HEK293 (cell line): ENCODE measurements at regions not wholly inside any gene's neighbourhood (a gene's known extent, or its start where the extent isn't known, plus 50 kb on each side); places are given as distances from the start of the nearest gene placed in this dataset.

Experiments used
- MYNN ChIP-seq: fragments of 450-650 bp; formaldehyde crosslinking; IDR thresholded peaks from 2 replicates; pipeline ENCODE4 v1.5.1; 2016; ENCODE audit warnings: missing biosample characterization, missing genetic modification characterization, borderline replicate concordance
- ZNF174 ChIP-seq: fragments of 450-650 bp; formaldehyde crosslinking; IDR thresholded peaks from 2 replicates; pipeline ENCODE4 v1.5.0; 2017; ENCODE audit warnings: missing biosample characterization, mild to moderate bottlenecking, missing genetic modification characterization
- ZNF335 ChIP-seq: fragments of 450-650 bp; formaldehyde crosslinking; conservative IDR thresholded peaks from 2 replicates; pipeline ENCODE4 v1.5.1; 2016; ENCODE audit warnings: missing biosample characterization, missing genetic modification characterization
- ZNF473 ChIP-seq: fragments of 450-650 bp; formaldehyde crosslinking; IDR thresholded peaks from 2 replicates; pipeline ENCODE4 v1.5.1; 2017; ENCODE audit warnings: missing biosample characterization, missing genetic modification characterization
- TF ChIP-seq, protein P1 (sequence below): fragments of 450-650 bp; formaldehyde crosslinking; IDR thresholded peaks from 2 replicates; pipeline ENCODE4 v1.5.1; 2016; ENCODE audit warnings: missing biosample characterization, missing genetic modification characterization
- TF ChIP-seq, protein P2 (sequence below): fragments of 450-650 bp; formaldehyde crosslinking; IDR thresholded peaks from 2 replicates; pipeline ENCODE4 v1.5.1; 2017; ENCODE audit warnings: missing biosample characterization, missing genetic modification characterization
- TF ChIP-seq, protein P3 (sequence below): fragments of 450-650 bp; formaldehyde crosslinking; IDR thresholded peaks from 2 replicates; pipeline ENCODE4 v1.5.1; 2016; ENCODE audit warnings: missing biosample characterization, missing genetic modification characterization

DNA sequence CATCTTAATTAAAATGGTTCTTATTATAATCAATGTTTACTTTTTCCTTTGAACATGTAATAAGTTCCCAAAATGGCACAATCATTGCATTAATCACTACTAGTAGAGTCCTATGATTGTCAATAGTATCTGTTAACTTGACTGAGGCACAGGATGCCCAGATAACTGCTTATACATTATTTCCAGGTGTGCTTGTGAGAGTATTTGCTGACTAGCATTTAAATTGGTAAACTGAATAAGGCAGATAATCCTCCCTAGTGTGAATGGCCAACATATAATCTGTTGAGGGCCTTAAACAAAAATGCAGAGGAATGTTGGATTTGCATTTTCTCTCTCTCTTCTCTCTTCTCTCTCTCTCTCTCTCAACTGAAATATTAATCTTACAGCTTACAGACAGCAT lies 999.3 kb upstream of the TMPRSS15 start:
- TF ChIP-seq, protein P1, sequence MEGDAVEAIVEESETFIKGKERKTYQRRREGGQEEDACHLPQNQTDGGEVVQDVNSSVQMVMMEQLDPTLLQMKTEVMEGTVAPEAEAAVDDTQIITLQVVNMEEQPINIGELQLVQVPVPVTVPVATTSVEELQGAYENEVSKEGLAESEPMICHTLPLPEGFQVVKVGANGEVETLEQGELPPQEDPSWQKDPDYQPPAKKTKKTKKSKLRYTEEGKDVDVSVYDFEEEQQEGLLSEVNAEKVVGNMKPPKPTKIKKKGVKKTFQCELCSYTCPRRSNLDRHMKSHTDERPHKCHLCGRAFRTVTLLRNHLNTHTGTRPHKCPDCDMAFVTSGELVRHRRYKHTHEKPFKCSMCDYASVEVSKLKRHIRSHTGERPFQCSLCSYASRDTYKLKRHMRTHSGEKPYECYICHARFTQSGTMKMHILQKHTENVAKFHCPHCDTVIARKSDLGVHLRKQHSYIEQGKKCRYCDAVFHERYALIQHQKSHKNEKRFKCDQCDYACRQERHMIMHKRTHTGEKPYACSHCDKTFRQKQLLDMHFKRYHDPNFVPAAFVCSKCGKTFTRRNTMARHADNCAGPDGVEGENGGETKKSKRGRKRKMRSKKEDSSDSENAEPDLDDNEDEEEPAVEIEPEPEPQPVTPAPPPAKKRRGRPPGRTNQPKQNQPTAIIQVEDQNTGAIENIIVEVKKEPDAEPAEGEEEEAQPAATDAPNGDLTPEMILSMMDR (tag by site-specific recombination): no peak
- TF ChIP-seq MYNN (tag by site-specific recombination) (no peak), ZNF174 (tag by site-specific recombination) (no peak), ZNF473 (tag by site-specific recombination) (no peak), ZNF335 (tag by site-specific recombination) (no peak)
- TF ChIP-seq, protein P2, sequence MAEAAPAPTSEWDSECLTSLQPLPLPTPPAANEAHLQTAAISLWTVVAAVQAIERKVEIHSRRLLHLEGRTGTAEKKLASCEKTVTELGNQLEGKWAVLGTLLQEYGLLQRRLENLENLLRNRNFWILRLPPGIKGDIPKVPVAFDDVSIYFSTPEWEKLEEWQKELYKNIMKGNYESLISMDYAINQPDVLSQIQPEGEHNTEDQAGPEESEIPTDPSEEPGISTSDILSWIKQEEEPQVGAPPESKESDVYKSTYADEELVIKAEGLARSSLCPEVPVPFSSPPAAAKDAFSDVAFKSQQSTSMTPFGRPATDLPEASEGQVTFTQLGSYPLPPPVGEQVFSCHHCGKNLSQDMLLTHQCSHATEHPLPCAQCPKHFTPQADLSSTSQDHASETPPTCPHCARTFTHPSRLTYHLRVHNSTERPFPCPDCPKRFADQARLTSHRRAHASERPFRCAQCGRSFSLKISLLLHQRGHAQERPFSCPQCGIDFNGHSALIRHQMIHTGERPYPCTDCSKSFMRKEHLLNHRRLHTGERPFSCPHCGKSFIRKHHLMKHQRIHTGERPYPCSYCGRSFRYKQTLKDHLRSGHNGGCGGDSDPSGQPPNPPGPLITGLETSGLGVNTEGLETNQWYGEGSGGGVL (tag by site-specific recombination): no peak
- TF ChIP-seq, protein P3, sequence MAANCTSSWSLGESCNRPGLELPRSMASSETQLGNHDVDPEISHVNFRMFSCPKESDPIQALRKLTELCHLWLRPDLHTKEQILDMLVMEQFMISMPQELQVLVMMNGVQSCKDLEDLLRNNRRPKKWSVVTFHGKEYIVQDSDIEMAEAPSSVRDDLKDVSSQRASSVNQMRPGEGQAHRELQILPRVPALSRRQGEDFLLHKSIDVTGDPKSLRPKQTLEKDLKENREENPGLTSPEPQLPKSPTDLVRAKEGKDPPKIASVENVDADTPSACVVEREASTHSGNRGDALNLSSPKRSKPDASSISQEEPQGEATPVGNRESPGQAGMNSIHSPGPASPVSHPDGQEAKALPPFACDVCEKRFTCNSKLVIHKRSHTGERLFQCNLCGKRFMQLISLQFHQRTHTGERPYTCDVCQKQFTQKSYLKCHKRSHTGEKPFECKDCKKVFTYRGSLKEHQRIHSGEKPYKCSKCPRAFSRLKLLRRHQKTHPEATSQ (tag by site-specific recombination): no peak
